A673 (cell line): ENCODE measurements at regions not wholly inside any gene's neighbourhood (a gene's known extent, or its start where the extent isn't known, plus 50 kb on each side); places are given as distances from the start of the nearest gene placed in this dataset.

Experiments used
- BruUV-seq: library from RNA; stranded (reverse); fragments of 400-500 nt; replicated peaks from 2 replicates; lab custom pipeline; 2021; lab: Mats Ljungman, UMichigan
- CTCF ChIA-PET: fragments of 300-600 bp; sonication (Branson Sonifier 250); formaldehyde crosslinking; loops from one replicate; lab custom pipeline; 2022; ENCODE audit warnings: antibody characterized with exemption; lab: Charles Lee
- POLR2A ChIA-PET: fragments of 300-600 bp; sonication (Branson Sonifier 250); formaldehyde crosslinking; loops from one replicate; lab custom pipeline; 2022; ENCODE audit warnings: antibody characterized with exemption; ENCODE audit not compliant: low non-redundant PET; lab: Charles Lee
- DNase-seq: peaks from one replicate; pipeline ENCODE4 v3.0.0-alpha.2; 2015; ENCODE audit warnings: low spot score
- H3K27ac ChIP-seq: fragments of 200-600 bp; sonication (generic); 2 replicates; pipeline ENCODE4 v1.5.1; 2016; ENCODE audit warnings: mixed run types, low read depth, mild to moderate bottlenecking, mixed read lengths, antibody characterized with exemption, low read length; ENCODE audit not compliant: poor library complexity, severe bottlenecking
- H3K27me3 ChIP-seq: fragments of 200-600 bp; sonication (generic); replicated peaks from 2 replicates; pipeline ENCODE4 v1.6.1; 2017; ENCODE audit warnings: mixed run types, low read depth, mild to moderate bottlenecking, mixed read lengths, antibody characterized with exemption, low read length; ENCODE audit not compliant: insufficient read depth, poor library complexity
- H3K36me3 ChIP-seq: fragments of 200-600 bp; sonication (generic); 2 replicates; pipeline ENCODE4 v1.6.1; 2016; ENCODE audit warnings: mixed run types, mild to moderate bottlenecking, mixed read lengths, antibody characterized with exemption, low read length; ENCODE audit not compliant: insufficient read depth, poor library complexity, severe bottlenecking
- H3K4me1 ChIP-seq: fragments of 200-600 bp; sonication (generic); 2 replicates; pipeline ENCODE4 v1.6.1; 2017; ENCODE audit warnings: mixed run types, mild to moderate bottlenecking, mixed read lengths, antibody characterized with exemption, low read length; ENCODE audit not compliant: insufficient read depth, poor library complexity, severe bottlenecking
- H3K4me3 ChIP-seq: fragments of 200-600 bp; sonication (generic); 2 replicates; pipeline ENCODE4 v1.5.1; 2016; ENCODE audit warnings: low read depth, mixed run types, mild to moderate bottlenecking, mixed read lengths, low read length; ENCODE audit not compliant: poor library complexity, severe bottlenecking
- H3K9me3 ChIP-seq: fragments of 200-600 bp; sonication (generic); 2 replicates; pipeline ENCODE4 v1.6.1; 2016; ENCODE audit warnings: mixed run types, low read depth, mild to moderate bottlenecking, mixed read lengths, antibody characterized with exemption, low read length; ENCODE audit not compliant: poor library complexity, severe bottlenecking
- EZH2 ChIP-seq: fragments of 200-600 bp; sonication (generic); IDR thresholded peaks from 2 replicates; pipeline ENCODE4 v1.6.1; 2017; ENCODE audit warnings: borderline replicate concordance, low read depth, mild to moderate bottlenecking, mixed read lengths, antibody characterized with exemption, low read length; ENCODE audit not compliant: poor library complexity, severe bottlenecking
- intact Hi-C: fragments of 100-400 bp; cut with micrococcal nuclease; formaldehyde crosslinking; loops from one replicate; pipeline ENCODE4 v1.10.0; 2022; ENCODE audit not compliant: unreplicated experiment
- TF ChIP-seq, protein P1 (sequence below): fragments of 300-800, 200-600 bp; sonication (generic); conservative IDR thresholded peaks from 2 replicates; pipeline ENCODE4 v1.5.1; 2017; ENCODE audit warnings: low read depth, mild to moderate bottlenecking, antibody characterized with exemption, low read length, moderate library complexity, mixed read lengths

DNA sequence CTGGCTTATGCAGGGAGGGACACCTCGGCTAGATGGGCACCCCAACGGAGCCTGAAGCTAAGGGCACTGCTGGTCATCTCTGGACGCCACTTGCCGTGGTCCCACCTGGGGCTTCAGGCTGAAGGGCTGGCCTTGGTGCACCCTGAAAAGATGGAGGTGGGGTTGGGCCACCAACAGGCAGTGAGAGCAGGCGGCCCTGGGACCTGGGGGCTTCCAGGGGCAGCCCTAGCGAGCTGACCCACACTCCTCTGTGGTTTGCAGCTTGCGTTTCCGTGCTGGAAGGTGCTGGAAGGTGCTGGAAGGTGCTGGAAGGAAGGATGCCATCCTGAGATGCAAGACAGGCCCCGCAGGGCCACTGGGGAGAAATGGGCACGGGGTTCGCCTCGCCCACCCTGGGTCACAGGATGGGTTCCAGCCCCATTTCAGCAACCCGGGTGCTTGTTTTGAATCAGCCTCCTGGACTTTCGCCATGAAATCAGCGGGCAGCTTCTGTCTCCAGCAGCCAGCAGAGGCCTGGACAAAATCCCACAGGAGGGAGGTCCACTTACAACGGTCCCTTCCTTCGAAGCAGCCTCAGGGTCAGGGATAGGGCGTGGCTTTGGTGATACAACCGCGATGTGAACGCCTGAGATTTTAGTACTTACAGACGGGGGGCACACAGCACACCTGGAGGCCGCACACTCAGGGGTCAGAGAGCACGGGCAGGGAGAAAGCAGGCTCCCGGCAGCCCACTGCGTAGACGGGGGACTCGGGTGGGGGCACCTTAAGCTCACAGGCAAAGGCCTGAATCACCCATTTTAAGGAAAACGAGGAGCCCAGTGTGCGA lies 303.1 kb upstream of the IRX4 start:
- intact Hi-C loops, result no loop called here
- no peak for DNase-seq
- H3K4me3 ChIP-seq, result no peak overlapping the region
- H3K27me3 ChIP-seq, result peaks cover 12% of the 10 kb centered on the region
- no TSS peak for BruUV-seq
- ChIA-PET POLR2A (no interaction called here), CTCF (no interaction called here)
- no peak for TF ChIP-seq EZH2
- TF ChIP-seq, protein P1, sequence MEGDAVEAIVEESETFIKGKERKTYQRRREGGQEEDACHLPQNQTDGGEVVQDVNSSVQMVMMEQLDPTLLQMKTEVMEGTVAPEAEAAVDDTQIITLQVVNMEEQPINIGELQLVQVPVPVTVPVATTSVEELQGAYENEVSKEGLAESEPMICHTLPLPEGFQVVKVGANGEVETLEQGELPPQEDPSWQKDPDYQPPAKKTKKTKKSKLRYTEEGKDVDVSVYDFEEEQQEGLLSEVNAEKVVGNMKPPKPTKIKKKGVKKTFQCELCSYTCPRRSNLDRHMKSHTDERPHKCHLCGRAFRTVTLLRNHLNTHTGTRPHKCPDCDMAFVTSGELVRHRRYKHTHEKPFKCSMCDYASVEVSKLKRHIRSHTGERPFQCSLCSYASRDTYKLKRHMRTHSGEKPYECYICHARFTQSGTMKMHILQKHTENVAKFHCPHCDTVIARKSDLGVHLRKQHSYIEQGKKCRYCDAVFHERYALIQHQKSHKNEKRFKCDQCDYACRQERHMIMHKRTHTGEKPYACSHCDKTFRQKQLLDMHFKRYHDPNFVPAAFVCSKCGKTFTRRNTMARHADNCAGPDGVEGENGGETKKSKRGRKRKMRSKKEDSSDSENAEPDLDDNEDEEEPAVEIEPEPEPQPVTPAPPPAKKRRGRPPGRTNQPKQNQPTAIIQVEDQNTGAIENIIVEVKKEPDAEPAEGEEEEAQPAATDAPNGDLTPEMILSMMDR, result no peak
- H3K9me3 ChIP-seq, result no peaks in the 10 kb centered on the region
- no peak overlapping the region for H3K27ac ChIP-seq
- H3K36me3 ChIP-seq, result no peaks in the 10 kb centered on the region
- no peaks in the 10 kb centered on the region for H3K4me1 ChIP-seq

DNA sequence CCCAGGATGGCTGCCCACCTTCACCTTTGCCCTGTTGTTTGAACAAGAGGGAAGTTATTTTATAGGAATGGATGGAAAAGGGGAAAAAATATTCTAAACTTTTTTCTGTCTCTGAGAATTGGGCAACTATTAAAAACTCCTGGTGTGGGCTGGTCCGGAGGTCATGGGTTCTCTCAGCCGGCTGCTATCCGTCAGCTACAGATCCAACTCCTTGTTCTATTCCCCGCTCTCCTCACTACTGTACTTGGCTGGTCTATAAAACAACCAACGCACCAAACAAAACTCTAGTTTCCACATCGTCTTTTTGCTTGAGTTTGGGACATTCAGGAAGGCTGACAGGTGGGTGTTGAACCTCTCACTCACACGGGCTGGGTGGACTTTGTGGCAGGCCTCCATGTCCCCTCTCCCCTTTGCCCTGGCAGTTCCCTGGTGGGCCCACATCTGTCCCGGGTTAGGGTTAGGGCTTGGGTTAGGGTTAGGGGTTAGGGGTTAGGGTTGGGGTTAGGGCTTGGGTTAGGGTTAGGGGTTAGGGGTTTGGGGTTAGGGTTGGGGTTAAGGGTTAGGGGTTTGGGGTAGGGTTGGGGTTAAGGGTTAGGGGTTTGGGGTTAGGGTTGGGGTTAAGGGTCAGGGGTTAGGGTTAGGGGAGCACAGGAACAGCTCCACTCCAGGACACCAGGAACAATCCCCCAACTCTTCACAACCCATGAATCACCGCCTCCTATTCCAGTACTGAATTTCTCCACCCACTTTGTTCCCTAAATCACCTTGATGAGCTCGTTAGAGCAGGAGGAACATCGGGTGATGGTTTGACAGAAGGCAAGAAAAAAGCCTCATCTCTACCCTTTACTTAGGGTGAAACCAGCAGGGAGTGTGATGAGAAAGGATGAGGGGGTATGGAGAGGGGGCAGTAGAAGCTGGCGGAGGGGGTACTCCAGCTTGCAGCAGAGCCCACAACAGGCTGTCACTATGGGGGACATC lies 302.1 kb upstream of the IRX4 start:
- POLR2A ChIA-PET, result no interaction called here
- CTCF ChIA-PET, result no interaction called here
- Histone ChIP-seq H3K9me3 (no peaks in the 10 kb centered on the region), H3K27ac (no peak overlapping the region), H3K4me3 (no peak overlapping the region), H3K27me3 (peaks cover 7% of the 10 kb centered on the region), H3K4me1 (no peaks in the 10 kb centered on the region), H3K36me3 (no peaks in the 10 kb centered on the region)
- no TSS peak for BruUV-seq
- no peak for DNase-seq
- intact Hi-C loops, result no loop called here
- TF ChIP-seq, protein P1, result no peak
- TF ChIP-seq EZH2, result no peak

DNA sequence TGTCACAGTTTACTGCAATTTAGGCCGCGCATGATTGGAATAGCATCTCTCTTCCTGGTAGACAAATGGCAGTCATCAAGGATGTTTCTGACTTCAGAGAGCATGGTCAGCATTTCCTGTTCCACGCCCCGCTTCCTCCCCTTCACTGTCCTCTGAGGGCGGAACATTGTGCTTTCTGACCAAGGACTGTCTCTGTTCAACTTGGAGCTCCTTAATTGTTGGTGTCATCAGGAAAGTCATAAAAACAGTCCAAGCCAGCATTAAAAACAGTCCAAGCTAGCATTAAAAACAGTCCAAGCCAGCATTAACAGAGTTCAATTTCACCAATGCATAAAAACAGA lies 301.3 kb upstream of the IRX4 start:
- POLR2A ChIA-PET, result no interaction called here
- TF ChIP-seq, protein P1, result no peak
- TF ChIP-seq EZH2, result no peak
- Histone ChIP-seq H3K4me3 (no peak overlapping the region), H3K27me3 (no peaks in the 10 kb centered on the region), H3K9me3 (no peaks in the 10 kb centered on the region), H3K27ac (no peak overlapping the region), H3K4me1 (no peaks in the 10 kb centered on the region), H3K36me3 (no peaks in the 10 kb centered on the region)
- intact Hi-C loops, result no loop called here
- CTCF ChIA-PET, result no interaction called here
- DNase-seq, result no peak
- BruUV-seq, result no TSS peak
